HepG2 (cell line): ENCODE measurements at regions not wholly inside any gene's neighbourhood (a gene's known extent, or its start where the extent isn't known, plus 50 kb on each side); places are given as distances from the start of the nearest gene placed in this dataset.

Experiments
- DPF2 ChIP-seq: sonication (generic); formaldehyde crosslinking; IDR thresholded peaks from 2 replicates; pipeline ENCODE4 v1.4.0; 2020; ENCODE audit warnings: mild to moderate bottlenecking, low read depth, missing genetic modification reagents, borderline replicate concordance
- EP300 ChIP-seq, 3 experiments: sonication (generic) in 1 of 3; formaldehyde crosslinking in 1 of 3; IDR thresholded peaks; 2 replicates each; pipeline versions ENCODE4 v1.5.1 to v1.6.1; 2011 to 2020; ENCODE audit warnings: low read depth in 2 of 3, low read length in 2 of 3, borderline replicate concordance in 1 of 3, improper control_type of control experiment in 1 of 3, mild to moderate bottlenecking in 1 of 3, missing genetic modification reagents in 1 of 3, moderate library complexity in 1 of 3
- ERF ChIP-seq: IDR thresholded peaks from 2 replicates; pipeline ENCODE4 v1.6.1; 2018; ENCODE audit warnings: missing biosample characterization, missing genetic modification reagents
- NFIC ChIP-seq: IDR thresholded peaks from 2 replicates; pipeline ENCODE4 v1.6.1; 2012; ENCODE audit warnings: mild to moderate bottlenecking, low read length, inconsistent platforms
- POLR2A ChIP-seq, 2 experiments: IDR thresholded peaks; 2 replicates each; pipeline ENCODE4 v1.6.1; 2011; ENCODE audit warnings: low read depth in 2 of 2, low read length in 2 of 2, mild to moderate bottlenecking in 1 of 2, moderate library complexity in 1 of 2; ENCODE audit not compliant: insufficient read depth in 1 of 2
- PRMT3 ChIP-seq: sonication (generic); formaldehyde crosslinking; IDR thresholded peaks from 2 replicates; pipeline ENCODE4 v1.8.1; 2022; ENCODE audit warnings: low read depth, mild to moderate bottlenecking, moderate library complexity, missing genetic modification reagents, borderline replicate concordance
- SP4 ChIP-seq: sonication (generic); formaldehyde crosslinking; IDR thresholded peaks from 2 replicates; pipeline ENCODE4 v1.8.1; 2023; ENCODE audit warnings: mild to moderate bottlenecking, missing genetic modification reagents
- SSRP1 ChIP-seq: IDR thresholded peaks from 2 replicates; pipeline ENCODE4 v1.6.1; 2016; ENCODE audit warnings: control low read depth
- TF ChIP-seq, protein P1 (sequence below): sonication (generic); formaldehyde crosslinking; IDR thresholded peaks from 2 replicates; pipeline ENCODE4 v1.5.0; 2020; ENCODE audit warnings: mild to moderate bottlenecking, missing genetic modification reagents, moderate library complexity

DNA sequence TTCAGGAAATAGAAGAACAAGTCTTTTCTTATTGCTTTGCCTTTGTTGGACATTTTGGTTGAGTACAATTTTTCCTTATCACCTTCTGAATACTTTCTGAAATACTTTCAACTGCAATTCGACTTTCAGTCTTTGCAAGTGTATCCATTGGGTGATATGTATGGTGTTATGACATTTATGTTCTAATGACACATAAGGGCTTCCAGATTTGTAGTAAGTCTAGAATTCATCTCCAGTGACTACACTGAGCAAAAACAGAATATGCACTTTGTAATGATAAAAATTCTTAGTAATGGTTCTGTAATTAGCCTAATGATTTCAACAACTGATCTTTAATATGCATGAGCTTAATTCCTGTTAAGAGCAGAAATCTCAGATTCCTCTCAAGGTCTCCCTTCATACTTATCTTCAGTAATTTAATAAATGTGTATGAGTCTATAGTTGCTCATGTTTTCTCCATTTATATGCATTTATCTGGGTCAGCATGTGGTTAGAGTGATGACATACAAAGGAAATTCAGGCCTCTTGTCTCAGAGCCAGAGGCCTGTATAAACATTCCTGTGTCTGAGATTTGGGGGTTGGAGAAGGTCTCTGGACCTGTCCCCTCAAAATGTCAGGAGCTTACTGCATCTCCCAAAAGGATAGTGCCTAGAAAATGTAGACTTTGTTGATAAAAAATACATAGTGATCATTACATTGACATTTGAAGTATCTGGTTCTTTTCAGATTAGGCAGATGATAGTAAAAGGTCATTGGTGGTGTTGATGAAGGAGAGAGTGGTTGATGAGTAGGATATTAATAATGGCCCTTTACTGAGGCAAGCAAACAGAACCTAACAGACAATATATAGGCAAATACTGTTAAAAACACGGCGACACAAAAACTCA is 114.9 kb downstream of the QPCT start:
- TF ChIP-seq ERF (CRISPR knock-in tag) (no peak), PRMT3 (CRISPR knock-in tag) (no peak), NFIC (no peak), EP300 (IDR thresholded peaks at IDR 0.05; ENCODE audit: low read depth in 2 of 2, low read length in 2 of 2) (no peak), EP300 (CRISPR knock-in tag; IDR thresholded peaks at IDR 0.05; ENCODE audit: borderline replicate concordance) (no peak), POLR2A (IDR thresholded peaks at IDR 0.05; ENCODE audit: insufficient read depth in 1 of 2, low read depth in 2 of 2, low read length in 2 of 2) (no peak), SSRP1 (no peak), SP4 (CRISPR knock-in tag) (no peak), DPF2 (CRISPR knock-in tag) (no peak)
- TF ChIP-seq, protein P1, sequence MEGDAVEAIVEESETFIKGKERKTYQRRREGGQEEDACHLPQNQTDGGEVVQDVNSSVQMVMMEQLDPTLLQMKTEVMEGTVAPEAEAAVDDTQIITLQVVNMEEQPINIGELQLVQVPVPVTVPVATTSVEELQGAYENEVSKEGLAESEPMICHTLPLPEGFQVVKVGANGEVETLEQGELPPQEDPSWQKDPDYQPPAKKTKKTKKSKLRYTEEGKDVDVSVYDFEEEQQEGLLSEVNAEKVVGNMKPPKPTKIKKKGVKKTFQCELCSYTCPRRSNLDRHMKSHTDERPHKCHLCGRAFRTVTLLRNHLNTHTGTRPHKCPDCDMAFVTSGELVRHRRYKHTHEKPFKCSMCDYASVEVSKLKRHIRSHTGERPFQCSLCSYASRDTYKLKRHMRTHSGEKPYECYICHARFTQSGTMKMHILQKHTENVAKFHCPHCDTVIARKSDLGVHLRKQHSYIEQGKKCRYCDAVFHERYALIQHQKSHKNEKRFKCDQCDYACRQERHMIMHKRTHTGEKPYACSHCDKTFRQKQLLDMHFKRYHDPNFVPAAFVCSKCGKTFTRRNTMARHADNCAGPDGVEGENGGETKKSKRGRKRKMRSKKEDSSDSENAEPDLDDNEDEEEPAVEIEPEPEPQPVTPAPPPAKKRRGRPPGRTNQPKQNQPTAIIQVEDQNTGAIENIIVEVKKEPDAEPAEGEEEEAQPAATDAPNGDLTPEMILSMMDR: no peak
